ENCODE measurements at regions not wholly inside any gene's neighbourhood (a gene's known extent, or its start where the extent isn't known, plus 50 kb on each side); places are given as distances from the start of the nearest gene placed in this dataset.

- DNase-seq (ENCODE audit: low read depth, low spot score): no peak
These were observed 159.2 kb downstream of the SLC35B3 start for GRCh38 chr6:8276148-8276547.

DNA sequence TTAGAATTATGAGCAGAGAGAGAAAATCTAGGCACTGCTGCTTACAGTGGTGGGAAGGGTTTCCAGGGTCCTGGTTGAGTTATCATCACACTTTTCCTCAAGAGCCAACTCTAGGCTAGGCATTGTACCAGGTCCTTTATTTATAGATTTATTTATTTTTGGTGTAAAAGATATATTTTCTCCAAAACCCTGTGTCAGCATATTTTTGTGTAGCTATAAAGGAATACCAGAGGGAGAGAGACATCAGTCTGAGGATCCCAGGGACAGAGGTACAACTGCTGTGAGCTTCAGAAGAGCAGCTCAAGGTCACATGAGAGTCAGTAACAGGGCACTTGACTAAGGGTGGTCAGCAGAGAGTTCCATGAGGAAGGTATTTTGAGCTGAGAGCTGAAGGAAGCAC is 159.7 kb downstream of the SLC35B3 start:
- DNase-seq (ENCODE audit: low read depth, low spot score): no peak

DNA sequence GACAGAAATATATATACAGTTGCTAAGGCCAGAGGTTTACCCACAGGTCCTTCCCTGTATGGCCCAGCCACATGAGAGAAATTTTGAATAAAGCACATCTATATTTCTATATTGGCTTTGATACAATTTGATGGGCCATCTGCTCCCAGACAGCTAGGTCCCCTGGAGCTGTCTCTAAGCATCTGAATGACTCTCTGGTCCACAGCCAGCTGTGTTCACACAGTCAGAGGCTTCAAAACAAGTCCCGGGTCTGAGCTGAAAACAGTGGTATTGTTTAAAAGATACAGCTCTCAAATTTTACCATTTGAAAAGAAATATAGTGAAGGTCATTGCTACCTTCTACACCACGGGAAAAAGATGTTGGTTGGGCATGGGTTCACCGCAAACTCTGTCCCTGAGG is 161.1 kb downstream of the SLC35B3 start:
- DNase-seq (ENCODE audit: low read depth, low spot score): no peak

- DNase-seq (ENCODE audit: low read depth, low spot score): no peak
These were observed 165.4 kb downstream of the SLC35B3 start for GRCh38 chr6:8269872-8270454.

- DNase-seq (ENCODE audit: low read depth, low spot score): no peak
These were observed 166.3 kb downstream of the SLC35B3 start for GRCh38 chr6:8269094-8269493.

DNA sequence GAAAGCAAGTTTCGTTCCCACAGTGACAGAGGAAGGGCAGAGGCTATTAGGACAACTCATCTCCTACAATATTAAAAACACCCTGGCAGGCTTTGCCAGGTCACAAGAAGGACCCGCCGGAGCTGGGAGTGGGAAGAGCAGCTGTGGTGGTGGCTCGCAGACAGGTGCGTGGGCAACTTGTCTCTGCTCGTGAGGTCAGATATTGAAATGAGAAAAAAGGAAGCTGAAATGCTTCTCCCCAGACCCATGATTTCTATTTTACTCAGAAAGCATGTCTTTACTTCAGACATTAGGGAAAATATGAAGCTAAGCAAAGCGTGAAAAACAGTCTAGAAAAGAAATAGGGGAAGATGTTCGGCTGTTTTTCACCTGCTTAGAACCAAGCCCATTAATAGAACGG is 166.3 kb upstream of the EEF1E1 start:
- no peak for DNase-seq (ENCODE audit: low read depth, low spot score)

GRCh38 chr6:8268156-8268555 is 165.8 kb upstream of the EEF1E1 start:
- no peak for DNase-seq (ENCODE audit: low read depth, low spot score)

DNA sequence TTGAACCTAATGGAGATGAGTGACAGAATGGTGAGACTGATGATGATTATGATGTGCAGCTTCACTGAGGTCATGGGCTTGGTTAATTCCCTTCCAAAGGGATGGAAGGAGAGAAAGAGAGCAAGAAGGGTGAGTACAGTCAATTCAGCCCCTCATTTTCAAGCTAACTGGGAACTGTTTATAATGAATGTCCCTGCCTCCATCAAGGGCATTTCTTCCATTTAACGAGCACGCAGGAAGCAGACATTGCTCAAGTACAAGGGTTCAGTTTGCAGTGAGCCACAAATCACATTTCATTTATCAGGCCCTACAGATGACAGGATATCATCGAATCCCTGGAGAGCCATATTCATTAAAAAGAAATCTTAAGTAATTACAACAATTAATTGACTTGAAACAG is 158.3 kb upstream of the EEF1E1 start:
- DNase-seq (ENCODE audit: low read depth, low spot score): no peak

DNA sequence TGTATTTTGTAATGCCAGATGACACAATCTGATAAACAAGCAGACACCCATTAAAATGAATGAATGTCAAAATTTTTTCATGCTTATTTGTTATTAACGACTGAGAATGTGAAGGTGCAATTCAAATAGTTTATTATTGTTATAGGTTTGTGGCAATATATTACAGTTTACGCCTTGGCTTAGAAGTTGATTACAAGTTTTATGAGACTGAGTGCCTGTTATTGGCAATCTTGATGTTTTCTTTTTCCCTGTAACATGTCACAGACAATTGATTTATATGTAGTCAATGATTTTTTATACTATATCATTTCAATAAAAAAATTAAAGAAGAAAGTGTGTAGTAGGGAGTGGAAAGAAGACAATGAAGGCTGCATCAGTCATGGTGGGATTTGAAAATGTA is 144.1 kb upstream of the EEF1E1 start:
- DNase-seq (ENCODE audit: low read depth, low spot score): no peak

GRCh38 chr6:8245726-8246125 is 143.4 kb upstream of the EEF1E1 start:
- no peak for DNase-seq (ENCODE audit: low read depth, low spot score)

- DNase-seq (ENCODE audit: low read depth, low spot score): no peak
These were observed 141.1 kb upstream of the EEF1E1 start for GRCh38 chr6:8243475-8243874.

- no peak for DNase-seq (ENCODE audit: low read depth, low spot score)
These were observed 140.5 kb upstream of the EEF1E1 start for GRCh38 chr6:8242885-8243284.

GRCh38 chr6:8240301-8240700 is 138.0 kb upstream of the EEF1E1 start:
- DNase-seq (ENCODE audit: low read depth, low spot score): no peak

- DNase-seq (ENCODE audit: low read depth, low spot score): no peak
These were observed 136.7 kb upstream of the EEF1E1 start for GRCh38 chr6:8238773-8239683.

DNA sequence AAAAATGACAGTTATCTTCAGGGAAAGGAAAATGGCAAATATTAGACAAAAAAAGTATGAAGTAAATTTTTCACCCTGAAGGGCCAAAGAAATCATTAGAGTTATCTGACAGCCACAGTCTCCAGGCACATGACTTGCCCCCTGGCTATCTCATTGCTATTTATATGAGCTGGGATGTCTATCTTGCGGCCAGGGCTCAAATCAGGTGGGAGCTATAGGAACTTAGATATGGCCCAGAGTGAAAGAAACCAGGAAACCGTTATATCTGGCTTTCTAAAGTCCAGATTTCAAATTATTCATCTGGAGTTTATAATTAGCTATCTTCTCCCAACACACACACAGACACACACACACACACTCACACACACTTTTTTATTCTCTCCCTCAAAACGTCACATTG is 135.3 kb upstream of the EEF1E1 start:
- DNase-seq (ENCODE audit: low read depth, low spot score): no peak

DNA sequence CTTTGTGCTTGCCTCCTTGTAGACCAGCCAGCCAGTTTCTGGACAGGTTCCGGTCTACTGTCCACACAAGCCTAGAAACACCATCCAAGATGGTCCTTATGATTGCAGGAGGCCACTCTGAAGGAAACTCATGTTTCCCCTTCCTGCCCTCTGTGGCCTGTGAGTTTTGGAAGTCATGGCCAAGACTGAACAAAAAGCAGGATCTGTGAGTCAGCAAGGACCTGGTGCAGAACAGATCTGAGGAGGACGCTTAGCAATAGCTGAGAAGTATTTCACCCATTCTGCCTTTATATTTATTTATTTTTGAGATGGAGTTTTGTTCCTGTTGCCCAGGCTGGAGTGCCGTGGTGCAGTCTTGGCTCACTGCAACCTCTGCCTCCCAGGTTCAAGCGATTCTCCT is 134.6 kb upstream of the EEF1E1 start:
- no peak for DNase-seq (ENCODE audit: low read depth, low spot score)

DNA sequence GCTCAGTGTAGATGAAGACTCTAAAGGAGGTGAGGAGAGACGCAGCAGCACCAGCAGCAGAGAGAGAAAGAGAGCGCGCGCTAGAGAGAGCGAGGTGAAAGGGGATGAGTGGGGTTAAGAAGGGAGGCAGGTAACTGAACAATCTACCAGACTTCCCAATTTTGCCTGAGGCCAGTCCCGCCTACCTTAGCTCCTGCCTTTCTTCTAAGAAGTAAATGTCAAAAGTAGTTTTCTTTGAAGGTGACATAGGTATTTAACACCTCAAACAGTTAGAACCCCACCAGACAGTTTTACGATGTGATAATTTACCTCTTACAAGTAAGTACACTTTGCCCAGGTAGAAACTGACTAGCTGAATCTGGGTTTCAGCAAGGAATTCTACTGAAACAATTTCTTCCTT is 132.0 kb upstream of the EEF1E1 start:
- DNase-seq (ENCODE audit: low read depth, low spot score): no peak

- no peak for DNase-seq (ENCODE audit: low read depth, low spot score)
These were observed 129.6 kb upstream of the EEF1E1 start for GRCh38 chr6:8231956-8232355.

- DNase-seq (ENCODE audit: low read depth, low spot score): no peak
These were observed 127.8 kb upstream of the EEF1E1 start for GRCh38 chr6:8229915-8230756.

DNA sequence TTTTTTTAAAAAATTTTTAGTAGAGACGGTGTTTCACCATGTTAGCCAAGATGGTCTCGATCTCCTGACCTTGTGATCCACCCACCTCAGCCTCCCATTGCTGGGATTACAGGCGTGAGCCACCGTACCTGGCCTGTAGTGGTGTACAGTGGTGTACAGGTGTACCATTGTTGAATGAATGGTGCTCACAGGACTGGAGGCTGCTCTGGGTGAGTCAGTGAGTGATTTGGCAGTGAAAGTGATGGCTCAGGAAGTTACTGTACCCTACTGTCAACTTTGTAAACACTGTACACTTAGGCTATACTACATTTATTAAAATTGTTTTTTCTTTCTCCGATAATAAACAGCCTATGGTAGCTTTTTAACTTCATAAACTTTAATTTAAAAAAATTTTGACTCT is 122.8 kb upstream of the EEF1E1 start:
- DNase-seq (ENCODE audit: low read depth, low spot score): no peak

GRCh38 chr6:8223678-8224077 is 121.3 kb upstream of the EEF1E1 start:
- no peak for DNase-seq (ENCODE audit: low read depth, low spot score)

- DNase-seq (ENCODE audit: low read depth, low spot score): no peak
These were observed 117.1 kb upstream of the EEF1E1 start for GRCh38 chr6:8219352-8219943.
